Activated T-helper 17 cell treated with anti-CD3 and anti-CD28 coated beads, Interleukin-2, amount 50 U/mL, for 72 hours (primary cell): ENCODE measurements at regions not wholly inside any gene's neighbourhood (a gene's known extent, or its start where the extent isn't known, plus 50 kb on each side); places are given as distances from the start of the nearest gene placed in this dataset.

ENCODE experiments used
- ATAC-seq: fragments of 150-1000 bp; cut with Tn5 transposase; replicated peaks from 2 replicates; pipeline ENCODE4 v1.10.0; 2021; ENCODE audit warnings: mild to moderate bottlenecking, moderate library complexity
- H3K27ac Mint-ChIP-seq: one replicate; pipeline ENCODE4 v1.8.0; 2022; ENCODE audit warnings: mixed read lengths
- H3K27me3 Mint-ChIP-seq: one replicate; pipeline ENCODE4 v1.8.0; 2022; ENCODE audit warnings: mixed read lengths
- H3K36me3 Mint-ChIP-seq: one replicate; pipeline ENCODE4 v1.8.0; 2022; ENCODE audit warnings: low read depth, mild to moderate bottlenecking, mixed read lengths
- H3K4me1 Mint-ChIP-seq: one replicate; pipeline ENCODE4 v1.8.0; 2022; ENCODE audit warnings: mixed read lengths
- H3K4me3 Mint-ChIP-seq: one replicate; pipeline ENCODE4 v1.8.0; 2022; ENCODE audit warnings: mild to moderate bottlenecking, mixed read lengths
- H3K9me3 Mint-ChIP-seq: one replicate; pipeline ENCODE4 v1.8.0; 2022; ENCODE audit warnings: mixed read lengths

DNA sequence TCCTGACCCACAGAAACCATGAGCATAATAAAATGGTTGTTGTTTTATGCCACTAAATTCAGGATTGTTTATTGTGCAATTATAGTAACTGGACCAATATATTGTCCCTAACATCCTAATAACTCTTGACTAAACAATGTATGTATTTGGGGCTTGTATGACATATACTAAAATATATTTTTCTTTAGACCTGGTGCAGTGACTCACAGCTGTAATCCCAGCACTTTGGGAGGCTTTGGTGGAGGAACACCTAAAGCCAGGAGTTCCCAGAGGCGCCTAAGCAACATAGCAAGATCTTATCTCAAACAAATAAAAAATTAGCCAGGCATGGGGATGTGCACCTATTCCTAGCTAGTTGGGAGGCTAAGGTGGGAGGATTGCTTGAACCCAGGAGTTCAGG lies 180.4 kb downstream of the SUCNR1 start:
- Mint-ChIP-seq H3K36me3 (no peaks in the 10 kb centered on the region), H3K4me3 (no peak overlapping the region), H3K27ac (no peak overlapping the region), H3K9me3 (no peaks in the 10 kb centered on the region), H3K4me1 (no peaks in the 10 kb centered on the region), H3K27me3 (no peaks in the 10 kb centered on the region)
- no peak for ATAC-seq

- Mint-ChIP-seq H3K4me1 (no peaks in the 10 kb centered on the region), H3K36me3 (no peaks in the 10 kb centered on the region), H3K4me3 (no peak overlapping the region), H3K27ac (no peak overlapping the region), H3K27me3 (no peaks in the 10 kb centered on the region), H3K9me3 (no peaks in the 10 kb centered on the region)
- no peak for ATAC-seq
Observed at GRCh38 chr3:152054315-152054714, 180.9 kb downstream of the SUCNR1 start.

- H3K9me3 Mint-ChIP-seq: no peaks in the 10 kb centered on the region
Observed at GRCh38 chr3:152056073-152056472, 182.6 kb downstream of the SUCNR1 start.

DNA sequence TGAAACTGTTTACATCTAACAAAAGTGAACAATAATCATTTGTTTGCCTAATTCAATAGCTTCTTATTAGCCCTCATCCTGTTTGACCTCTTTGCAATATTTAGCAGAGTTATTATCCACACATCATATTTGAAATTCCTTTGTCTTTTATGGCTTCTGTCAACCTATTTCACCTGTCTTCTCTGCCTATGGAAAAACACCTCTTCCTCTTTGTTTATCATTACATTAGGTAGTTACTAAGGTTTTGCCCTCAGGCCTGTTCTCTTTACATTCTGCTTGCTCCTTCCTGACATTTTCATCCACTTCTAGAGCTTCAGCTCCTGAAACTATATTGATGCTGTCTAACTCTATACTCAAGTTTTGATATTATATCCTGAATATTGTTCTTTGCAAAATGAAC lies 183.0 kb downstream of the SUCNR1 start:
- no peak for ATAC-seq
- Mint-ChIP-seq H3K9me3 (no peaks in the 10 kb centered on the region), H3K27ac (no peak overlapping the region), H3K36me3 (no peaks in the 10 kb centered on the region), H3K27me3 (no peaks in the 10 kb centered on the region), H3K4me3 (no peak overlapping the region), H3K4me1 (no peaks in the 10 kb centered on the region)

More at GRCh38 chr3:152056073-152056472, 182.6 kb downstream of the SUCNR1 start:
- Mint-ChIP-seq H3K4me1 (no peaks in the 10 kb centered on the region), H3K36me3 (no peaks in the 10 kb centered on the region), H3K27me3 (no peaks in the 10 kb centered on the region), H3K27ac (no peak overlapping the region), H3K4me3 (no peak overlapping the region)
- no peak for ATAC-seq

GRCh38 chr3:152056987-152057386 lies 183.5 kb downstream of the SUCNR1 start:
- H3K4me3 Mint-ChIP-seq: no peak overlapping the region
- no peaks in the 10 kb centered on the region for H3K27me3 Mint-ChIP-seq
- ATAC-seq: no peak
- H3K27ac Mint-ChIP-seq: no peak overlapping the region
- no peaks in the 10 kb centered on the region for H3K9me3 Mint-ChIP-seq
- H3K36me3 Mint-ChIP-seq: no peaks in the 10 kb centered on the region
- no peaks in the 10 kb centered on the region for H3K4me1 Mint-ChIP-seq

- H3K4me1 Mint-ChIP-seq: no peaks in the 10 kb centered on the region
- H3K27ac Mint-ChIP-seq: no peak overlapping the region
- H3K27me3 Mint-ChIP-seq: no peaks in the 10 kb centered on the region
- H3K4me3 Mint-ChIP-seq: no peak overlapping the region
- H3K36me3 Mint-ChIP-seq: no peaks in the 10 kb centered on the region
- no peak for ATAC-seq
- H3K9me3 Mint-ChIP-seq: no peaks in the 10 kb centered on the region
Observed at GRCh38 chr3:152058856-152059255, 185.4 kb downstream of the SUCNR1 start.

- Mint-ChIP-seq H3K4me3 (no peak overlapping the region), H3K4me1 (no peaks in the 10 kb centered on the region), H3K27me3 (no peaks in the 10 kb centered on the region), H3K27ac (no peak overlapping the region), H3K36me3 (no peaks in the 10 kb centered on the region), H3K9me3 (no peaks in the 10 kb centered on the region)
- no peak for ATAC-seq
Observed at GRCh38 chr3:152060701-152061100, 187.3 kb downstream of the SUCNR1 start.

- H3K4me3 Mint-ChIP-seq: no peak overlapping the region
- no peak for ATAC-seq
Observed at GRCh38 chr3:152061296-152061695, 187.9 kb downstream of the SUCNR1 start.

GRCh38 chr3:152069871-152070270 lies 196.4 kb downstream of the SUCNR1 start:
- Mint-ChIP-seq H3K4me3 (no peak overlapping the region), H3K9me3 (no peaks in the 10 kb centered on the region), H3K27me3 (peaks cover 4% of the 10 kb centered on the region), H3K36me3 (no peaks in the 10 kb centered on the region), H3K27ac (peak overlapping the region; percentile 25), H3K4me1 (peaks cover 4% of the 10 kb centered on the region)
- ATAC-seq: peak; percentile 73

More at GRCh38 chr3:152061296-152061695, 187.9 kb downstream of the SUCNR1 start:
- Mint-ChIP-seq H3K9me3 (no peaks in the 10 kb centered on the region), H3K4me1 (no peaks in the 10 kb centered on the region), H3K27ac (no peak overlapping the region), H3K27me3 (no peaks in the 10 kb centered on the region), H3K36me3 (no peaks in the 10 kb centered on the region)

GRCh38 chr3:152071315-152071714 lies 197.4 kb upstream of the MBNL1 start:
- Mint-ChIP-seq H3K27ac (no peak overlapping the region), H3K36me3 (no peaks in the 10 kb centered on the region), H3K4me3 (no peak overlapping the region), H3K4me1 (peaks cover 4% of the 10 kb centered on the region), H3K9me3 (no peaks in the 10 kb centered on the region), H3K27me3 (peaks cover 4% of the 10 kb centered on the region)
- ATAC-seq: peak; percentile 24

DNA sequence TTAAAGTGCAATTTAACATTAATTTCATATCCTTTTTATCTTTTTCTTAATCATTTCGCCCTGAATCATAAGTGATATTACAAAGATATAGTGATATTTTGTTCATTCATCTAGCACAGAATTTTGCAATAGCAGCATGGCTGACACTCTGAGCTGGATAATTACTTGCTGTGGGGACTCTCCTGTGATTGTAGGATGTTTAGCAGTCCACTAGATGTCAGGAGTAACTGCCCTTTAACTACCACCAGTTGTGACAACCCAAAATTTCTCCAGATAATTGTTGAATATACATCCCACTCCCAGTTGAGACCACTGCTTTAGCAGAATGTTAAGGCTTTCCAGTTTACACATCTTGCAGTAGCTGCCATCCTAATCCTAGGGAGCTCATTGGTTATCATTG lies 196.8 kb upstream of the MBNL1 start:
- Mint-ChIP-seq H3K9me3 (no peaks in the 10 kb centered on the region), H3K27ac (no peak overlapping the region), H3K4me3 (no peak overlapping the region), H3K36me3 (no peaks in the 10 kb centered on the region), H3K27me3 (peaks cover 4% of the 10 kb centered on the region), H3K4me1 (peaks cover 4% of the 10 kb centered on the region)
- ATAC-seq: peak; percentile 66

- H3K4me1 Mint-ChIP-seq: peaks cover 4% of the 10 kb centered on the region
- no peak overlapping the region for H3K27ac Mint-ChIP-seq
- no peak for ATAC-seq
- peaks cover under 1% of the 10 kb centered on the region for H3K27me3 Mint-ChIP-seq
- H3K9me3 Mint-ChIP-seq: no peaks in the 10 kb centered on the region
- H3K36me3 Mint-ChIP-seq: no peaks in the 10 kb centered on the region
- H3K4me3 Mint-ChIP-seq: no peak overlapping the region
Observed at GRCh38 chr3:152073267-152073666, 195.5 kb upstream of the MBNL1 start.

DNA sequence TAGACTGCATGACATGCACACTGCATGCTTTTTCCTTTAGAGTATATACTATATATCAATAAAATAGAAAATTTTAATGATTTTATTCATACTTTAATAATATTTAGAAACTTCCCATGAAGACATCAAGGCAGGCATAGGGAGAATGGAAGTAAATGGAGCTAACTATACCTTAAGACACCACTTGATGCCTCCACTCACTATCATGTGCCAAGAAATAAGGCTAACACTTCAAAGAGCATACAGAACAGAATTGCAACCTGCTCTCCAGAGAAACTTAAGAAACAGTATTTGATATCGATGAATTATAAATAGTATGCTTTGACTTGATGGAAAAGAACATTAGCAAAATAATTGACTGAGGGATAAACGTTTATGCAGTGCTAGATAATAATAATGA lies 192.6 kb upstream of the MBNL1 start:
- Mint-ChIP-seq H3K27me3 (no peaks in the 10 kb centered on the region), H3K4me3 (no peak overlapping the region), H3K9me3 (peaks cover 3% of the 10 kb centered on the region), H3K36me3 (no peaks in the 10 kb centered on the region), H3K4me1 (no peaks in the 10 kb centered on the region), H3K27ac (no peak overlapping the region)
- no peak for ATAC-seq

DNA sequence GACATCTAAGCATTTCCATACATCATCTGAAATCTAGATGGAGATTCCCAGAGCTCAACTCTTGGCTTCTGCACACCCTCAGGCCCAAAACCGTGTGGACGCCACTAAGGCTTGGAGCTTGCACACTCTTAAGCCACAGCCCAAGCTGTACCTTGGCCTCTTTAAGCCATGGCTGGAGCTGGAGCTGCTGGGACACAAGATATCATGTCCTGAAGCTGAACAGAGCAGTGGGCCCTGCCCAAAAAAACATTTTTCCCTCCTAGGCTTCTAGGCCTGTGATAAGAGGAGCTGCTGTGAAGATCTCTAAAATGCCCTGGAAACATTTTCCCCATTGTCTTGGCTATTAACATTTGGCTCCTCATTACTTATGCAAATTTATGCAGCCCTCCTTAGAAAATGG lies 188.7 kb upstream of the MBNL1 start:
- no peaks in the 10 kb centered on the region for H3K36me3 Mint-ChIP-seq
- H3K4me3 Mint-ChIP-seq: no peak overlapping the region
- no peaks in the 10 kb centered on the region for H3K27me3 Mint-ChIP-seq
- H3K4me1 Mint-ChIP-seq: no peaks in the 10 kb centered on the region
- no peak overlapping the region for H3K27ac Mint-ChIP-seq
- ATAC-seq: no peak
- peaks cover 3% of the 10 kb centered on the region for H3K9me3 Mint-ChIP-seq

- no peaks in the 10 kb centered on the region for H3K4me1 Mint-ChIP-seq
- no peaks in the 10 kb centered on the region for H3K27me3 Mint-ChIP-seq
- H3K27ac Mint-ChIP-seq: no peak overlapping the region
- H3K9me3 Mint-ChIP-seq: peaks cover 3% of the 10 kb centered on the region
- ATAC-seq: no peak
- H3K4me3 Mint-ChIP-seq: no peak overlapping the region
- H3K36me3 Mint-ChIP-seq: no peaks in the 10 kb centered on the region
Observed at GRCh38 chr3:152083135-152083534, 185.6 kb upstream of the MBNL1 start.

- ATAC-seq: no peak
- Mint-ChIP-seq H3K36me3 (no peaks in the 10 kb centered on the region), H3K27me3 (no peaks in the 10 kb centered on the region), H3K27ac (no peak overlapping the region), H3K9me3 (no peaks in the 10 kb centered on the region), H3K4me3 (no peak overlapping the region), H3K4me1 (no peaks in the 10 kb centered on the region)
Observed at GRCh38 chr3:152084441-152085158, 184.1 kb upstream of the MBNL1 start.
